Upper lobe of left lung (tissue), 6 donors: ENCODE measurements at regions not wholly inside any gene's neighbourhood (a gene's known extent, or its start where the extent isn't known, plus 50 kb on each side); places are given as distances from the start of the nearest gene placed in this dataset.
"Not testable (repeated sequence)": the region's sequence is repeated elsewhere in the genome, so short reads cannot be mapped to it uniquely, and the experiment has no call there.

Experiments used
- ATAC-seq, 2 donors: fragments of 200-7000 bp; cut with Tn5 transposase; one replicate each; pipeline ENCODE4 v1.9.1; 2022; ENCODE audit warnings: mild to moderate bottlenecking in 2 of 2, moderate library complexity in 2 of 2; ENCODE audit not compliant: low FRiP score in 2 of 2
- DNase-seq, 2 donors: peaks; one replicate each; pipeline ENCODE4 v3.0.0-alpha.2; 2019 to 2020
- H3K27ac ChIP-seq, 4 donors: fragments of 200-600 bp; sonication (generic); one replicate each; pipeline ENCODE4 v1.5.1; 2016 to 2019
- H3K27me3 ChIP-seq, 4 donors: fragments of 200-600 bp; sonication (generic); one replicate each; pipeline ENCODE4 v1.5.1; 2017 to 2019
- H3K36me3 ChIP-seq, 4 donors: fragments of 200-600 bp; sonication (generic); one replicate each; pipeline ENCODE4 v1.5.1; 2016 to 2019
- H3K4me1 ChIP-seq, 4 donors: fragments of 200-600 bp; sonication (generic); one replicate each; pipeline ENCODE4 v1.5.1; 2018 to 2019
- H3K4me3 ChIP-seq, 4 donors: fragments of 200-600 bp; sonication (generic); one replicate each; pipeline ENCODE4 v1.5.1; 2017 to 2019; ENCODE audit warnings: mild to moderate bottlenecking in 2 of 4, moderate library complexity in 1 of 4
- H3K9me3 ChIP-seq, 4 donors: fragments of 200-600 bp; sonication (generic); one replicate each; pipeline ENCODE4 v1.5.1; 2018 to 2019
- CTCF ChIP-seq, 6 experiments: fragments of 450-650 bp in 4 of 6; fragments of 200-600 bp in 2 of 6; sonication (generic) in 2 of 6; IDR thresholded peaks; one replicate each; pipeline ENCODE4 v1.5.1; 2016 to 2019; ENCODE audit warnings: antibody characterized with exemption in 6 of 6
- EP300 ChIP-seq, 4 donors: sonication (generic); formaldehyde crosslinking; IDR thresholded peaks; one replicate each; pipeline ENCODE4 v1.5.1; 2017; ENCODE audit warnings: antibody characterized with exemption in 4 of 4, control low read depth in 2 of 4
- POLR2A ChIP-seq, 4 donors: fragments of 450-650 bp; IDR thresholded peaks; one replicate each; pipeline ENCODE4 v1.5.1; 2016 to 2017; ENCODE audit warnings: antibody characterized with exemption in 4 of 4, mild to moderate bottlenecking in 2 of 4
- POLR2AphosphoS5 ChIP-seq, 2 donors: sonication (generic); formaldehyde crosslinking; IDR thresholded peaks; one replicate each; pipeline ENCODE4 v1.5.1; 2017; ENCODE audit warnings: antibody characterized with exemption in 2 of 2
- whole genome bisulfite sequencing, 2 donors: methylation state at CpG; one replicate each; pipeline ENCODE4 v1.1.5; 2017 to 2018; 5-methylcytosine and 5-hydroxymethylcytosine counted together
- donor health status: DM: no; HTN: no; CAD: no; lungs with moderate emphysema.
- donor health status: DM: no; HTN: yes; CAD: no; lungs with severe emphysema.

GRCh38 chr14:36423430-36423829, 96.6 kb downstream of the NKX2-1 start:
- 69 to 75% methylated on average over 5 of the region's 5 CpGs for WGBS, 2 donors
- no peak overlapping the region for H3K27ac ChIP-seq
- H3K36me3 ChIP-seq: no peaks in the 10 kb centered on the region
- H3K9me3 ChIP-seq: no peaks in the 10 kb centered on the region
- ATAC-seq (no peak), DNase-seq (no peak)
- no peaks in the 10 kb centered on the region for H3K4me1 ChIP-seq
- TF ChIP-seq CTCF (IDR thresholded peaks at IDR 0.05) (no peak), POLR2AphosphoS5 (IDR thresholded peaks at IDR 0.05) (no peak), EP300 (IDR thresholded peaks at IDR 0.05) (no peak), POLR2A (IDR thresholded peaks at IDR 0.05) (no peak)
- H3K4me3 ChIP-seq: no peak overlapping the region
- no peaks in the 10 kb centered on the region for H3K27me3 ChIP-seq

GRCh38 chr14:36420149-36420687, 99.8 kb upstream of the MBIP start:
- no peaks in the 10 kb centered on the region for H3K9me3 ChIP-seq
- H3K27me3 ChIP-seq: no peaks in the 10 kb centered on the region
- no peaks in the 10 kb centered on the region for H3K4me1 ChIP-seq
- TF ChIP-seq EP300 (IDR thresholded peaks at IDR 0.05): no peak
- TF ChIP-seq CTCF (IDR thresholded peaks at IDR 0.05): no peak
- TF ChIP-seq POLR2AphosphoS5 (IDR thresholded peaks at IDR 0.05): no peak
- no peak for TF ChIP-seq POLR2A (IDR thresholded peaks at IDR 0.05)
- H3K27ac ChIP-seq: no peak overlapping the region
- ATAC-seq: no peak
- H3K4me3 ChIP-seq: no peak overlapping the region
- DNase-seq: no peak
- WGBS, 2 donors: 74 to 79% methylated on average over 4 of the region's 4 CpGs
- no peaks in the 10 kb centered on the region for H3K36me3 ChIP-seq

- no peak for DNase-seq
- TF ChIP-seq POLR2AphosphoS5 (IDR thresholded peaks at IDR 0.05): no peak
- TF ChIP-seq CTCF (IDR thresholded peaks at IDR 0.05): no peak
- no peak for TF ChIP-seq POLR2A (IDR thresholded peaks at IDR 0.05)
- no peak for TF ChIP-seq EP300 (IDR thresholded peaks at IDR 0.05)
- H3K27me3 ChIP-seq: no peaks in the 10 kb centered on the region
- no peaks in the 10 kb centered on the region for H3K36me3 ChIP-seq
- no peaks in the 10 kb centered on the region for H3K4me1 ChIP-seq
- H3K27ac ChIP-seq: no peak overlapping the region
- peak in 1 of 2 donors; percentile 30 for ATAC-seq
- no peaks in the 10 kb centered on the region for H3K9me3 ChIP-seq
- H3K4me3 ChIP-seq: no peak overlapping the region
Measured at GRCh38 chr14:36418937-36419336, 98.5 kb upstream of the MBIP start.

GRCh38 chr14:36411951-36412350, 91.5 kb upstream of the MBIP start:
- WGBS, 2 donors: 90 to 93% methylated on average over 9 to 17 of the region's 17 CpGs
- not testable (repeated sequence) for H3K36me3 ChIP-seq, H3K9me3 ChIP-seq, H3K27me3 ChIP-seq, ATAC-seq, H3K4me1 ChIP-seq, H3K4me3 ChIP-seq, H3K27ac ChIP-seq
- DNase-seq: peak in 1 of 2 donors; percentile 52

- no peak for DNase-seq
- H3K4me1 ChIP-seq: no peaks in the 10 kb centered on the region
- no peaks in the 10 kb centered on the region for H3K9me3 ChIP-seq
- 76 to 77% methylated on average over 3 of the region's 3 CpGs for WGBS, 2 donors
- no peaks in the 10 kb centered on the region for H3K36me3 ChIP-seq
- H3K4me3 ChIP-seq: no peak overlapping the region
- ATAC-seq: no peak
- H3K27me3 ChIP-seq: no peaks in the 10 kb centered on the region
- TF ChIP-seq EP300 (IDR thresholded peaks at IDR 0.05): no peak
- TF ChIP-seq POLR2AphosphoS5 (IDR thresholded peaks at IDR 0.05): no peak
- no peak overlapping the region for H3K27ac ChIP-seq
Measured at GRCh38 chr14:36408388-36408787, 88.0 kb upstream of the MBIP start.

- no peaks in the 10 kb centered on the region for H3K27me3 ChIP-seq
- no peak for ATAC-seq
Measured at GRCh38 chr14:36405589-36406274, 85.3 kb upstream of the MBIP start.

More at GRCh38 chr14:36405589-36406274, 85.3 kb upstream of the MBIP start:
- Histone ChIP-seq H3K27ac (no peak overlapping the region), H3K9me3 (no peaks in the 10 kb centered on the region), H3K36me3 (no peaks in the 10 kb centered on the region), H3K4me1 (peaks cover 0 to 4% (median 0%) of the 10 kb centered on the region in 4 donors), H3K4me3 (no peak overlapping the region)
- TF ChIP-seq POLR2AphosphoS5 (IDR thresholded peaks at IDR 0.05) (no peak), EP300 (IDR thresholded peaks at IDR 0.05) (no peak), POLR2A (IDR thresholded peaks at IDR 0.05) (no peak), CTCF (IDR thresholded peaks at IDR 0.05) (no peak)
- no peak for DNase-seq
- WGBS, 2 donors: 88 to 95% methylated on average over 1 of the region's 1 CpG
